CD4-positive, alpha-beta T cell (primary cell): ENCODE measurements at regions not wholly inside any gene's neighbourhood (a gene's known extent, or its start where the extent isn't known, plus 50 kb on each side); places are given as distances from the start of the nearest gene placed in this dataset.

ENCODE experiments used
- ATAC-seq: fragments of 200-7000 bp; cut with Tn5 transposase; one replicate; pipeline ENCODE4 v1.10.0; 2022; ENCODE audit warnings: mild to moderate bottlenecking; ENCODE audit not compliant: poor library complexity
- CTCF ChIA-PET: fragments of 350-600 bp; sonication (Branson Sonifier 250); formaldehyde crosslinking; loops from one replicate; lab custom pipeline; 2021; ENCODE audit warnings: antibody characterized with exemption, inconsistent platforms; lab: Charles Lee
- POLR2A ChIA-PET: fragments of 350-600 bp; sonication (Branson Sonifier 250); formaldehyde crosslinking; loops from one replicate; lab custom pipeline; 2021; ENCODE audit warnings: antibody characterized with exemption, inconsistent platforms; lab: Charles Lee
- DNase-seq, 14 experiments: peaks; one replicate each; pipeline ENCODE4 v3.0.0-alpha.2; 2013 to 2020; ENCODE audit warnings: mixed read lengths in 2 of 14
- H3K27ac ChIP-seq, 2 donors: one replicate each; pipeline versions ENCODE4 v1.5.1 to v1.7.0; 2013; ENCODE audit warnings: low read length in 2 of 2, low read depth in 1 of 2, mild to moderate bottlenecking in 1 of 2
- H3K27me3 ChIP-seq, 2 experiments: 1 replicate in 1 of 2; 2 replicates in 1 of 2; pipeline versions ENCODE4 v1.6.1 to v1.7.0; 2013; ENCODE audit warnings: low read length in 2 of 2, control low read depth in 1 of 2, mild to moderate bottlenecking in 1 of 2, moderate library complexity in 1 of 2; ENCODE audit not compliant: insufficient read depth in 2 of 2, control insufficient read depth in 1 of 2
- H3K36me3 ChIP-seq: one replicate; pipeline ENCODE4 v1.6.1; 2013; ENCODE audit warnings: low read length, control low read depth; ENCODE audit not compliant: insufficient read depth
- H3K4me1 ChIP-seq: one replicate; pipeline ENCODE4 v1.6.1; 2013; ENCODE audit warnings: low read length, control low read depth; ENCODE audit not compliant: insufficient read depth
- H3K4me3 ChIP-seq: one replicate; pipeline ENCODE4 v1.5.1; 2013; ENCODE audit warnings: mild to moderate bottlenecking, low read length, moderate library complexity
- H3K9me3 ChIP-seq, 2 experiments: 1 replicate in 1 of 2; 2 replicates in 1 of 2; pipeline versions ENCODE4 v1.6.1 to v1.7.0; 2013; ENCODE audit warnings: low read length in 2 of 2, mild to moderate bottlenecking in 2 of 2, control low read depth in 1 of 2, moderate library complexity in 1 of 2; ENCODE audit not compliant: control insufficient read depth in 1 of 2, insufficient read depth in 1 of 2
- H3K27ac Mint-ChIP-seq: one replicate; pipeline ENCODE4 v1.8.0; 2020; ENCODE audit warnings: mixed read lengths
- H3K27me3 Mint-ChIP-seq: one replicate; pipeline ENCODE4 v1.8.0; 2021; ENCODE audit warnings: mixed read lengths
- H3K36me3 Mint-ChIP-seq: one replicate; pipeline ENCODE4 v1.8.0; 2021; ENCODE audit warnings: low read depth, mixed read lengths
- H3K4me1 Mint-ChIP-seq: one replicate; pipeline ENCODE4 v1.8.0; 2021; ENCODE audit warnings: low read depth, mixed read lengths
- H3K4me3 Mint-ChIP-seq: one replicate; pipeline ENCODE4 v1.8.0; 2020; ENCODE audit warnings: mild to moderate bottlenecking, mixed read lengths
- H3K9me3 Mint-ChIP-seq: one replicate; pipeline ENCODE4 v1.8.0; 2020; ENCODE audit warnings: mixed read lengths
- intact Hi-C, 2 experiments: fragments of 100-400 bp; cut with DNase I in 1 of 2; cut with micrococcal nuclease in 1 of 2; formaldehyde crosslinking; loops; one replicate each; pipeline versions ENCODE4 v1.15.1 to v1.9.0; 2023 to 2025; cut with DNase I, micrococcal nuclease
- TF ChIP-seq, protein P1 (sequence below): fragments of 200-600 bp; IDR thresholded peaks from one replicate; pipeline ENCODE4 v1.8.0; 2022; ENCODE audit warnings: antibody characterized with exemption, mild to moderate bottlenecking

DNA sequence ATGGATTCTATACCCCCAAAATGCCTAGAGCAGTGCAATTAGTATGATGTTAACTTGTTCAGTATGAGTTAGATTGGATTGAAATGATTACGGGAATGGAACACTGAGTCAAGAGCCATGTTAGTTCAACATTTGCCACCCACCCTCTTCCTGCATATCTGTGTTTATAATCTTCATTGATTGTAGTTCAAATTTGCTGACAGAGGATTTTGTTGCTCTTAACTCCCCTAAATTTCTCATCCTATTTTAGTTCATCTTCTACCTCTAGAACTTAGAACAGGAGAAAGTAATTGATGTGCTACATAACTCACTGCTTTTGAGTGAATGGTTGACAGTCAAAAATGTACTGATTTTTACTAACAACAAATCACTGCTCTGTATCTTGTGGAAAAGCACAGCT, 673.5 kb upstream of the NRXN1 start:
- H3K36me3 ChIP-seq = no peaks in the 10 kb centered on the region
- H3K9me3 Mint-ChIP-seq = peaks cover 3% of the 10 kb centered on the region
- no peak overlapping the region for H3K27ac Mint-ChIP-seq
- no peaks in the 10 kb centered on the region for H3K4me1 Mint-ChIP-seq
- H3K4me3 Mint-ChIP-seq = no peak overlapping the region
- intact Hi-C loops = no loop called here
- H3K4me3 ChIP-seq = no peak overlapping the region
- POLR2A ChIA-PET = no interaction called here
- TF ChIP-seq, protein P1, sequence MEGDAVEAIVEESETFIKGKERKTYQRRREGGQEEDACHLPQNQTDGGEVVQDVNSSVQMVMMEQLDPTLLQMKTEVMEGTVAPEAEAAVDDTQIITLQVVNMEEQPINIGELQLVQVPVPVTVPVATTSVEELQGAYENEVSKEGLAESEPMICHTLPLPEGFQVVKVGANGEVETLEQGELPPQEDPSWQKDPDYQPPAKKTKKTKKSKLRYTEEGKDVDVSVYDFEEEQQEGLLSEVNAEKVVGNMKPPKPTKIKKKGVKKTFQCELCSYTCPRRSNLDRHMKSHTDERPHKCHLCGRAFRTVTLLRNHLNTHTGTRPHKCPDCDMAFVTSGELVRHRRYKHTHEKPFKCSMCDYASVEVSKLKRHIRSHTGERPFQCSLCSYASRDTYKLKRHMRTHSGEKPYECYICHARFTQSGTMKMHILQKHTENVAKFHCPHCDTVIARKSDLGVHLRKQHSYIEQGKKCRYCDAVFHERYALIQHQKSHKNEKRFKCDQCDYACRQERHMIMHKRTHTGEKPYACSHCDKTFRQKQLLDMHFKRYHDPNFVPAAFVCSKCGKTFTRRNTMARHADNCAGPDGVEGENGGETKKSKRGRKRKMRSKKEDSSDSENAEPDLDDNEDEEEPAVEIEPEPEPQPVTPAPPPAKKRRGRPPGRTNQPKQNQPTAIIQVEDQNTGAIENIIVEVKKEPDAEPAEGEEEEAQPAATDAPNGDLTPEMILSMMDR = no peak
- no peaks in the 10 kb centered on the region for H3K4me1 ChIP-seq
- H3K27me3 Mint-ChIP-seq = no peaks in the 10 kb centered on the region
- no peak overlapping the region for H3K27ac ChIP-seq
- DNase-seq (no peak), ATAC-seq (no peak)
- H3K36me3 Mint-ChIP-seq = no peaks in the 10 kb centered on the region
- CTCF ChIA-PET = no interaction called here
- H3K9me3 ChIP-seq = no peaks in the 10 kb centered on the region
- no peaks in the 10 kb centered on the region for H3K27me3 ChIP-seq

DNA sequence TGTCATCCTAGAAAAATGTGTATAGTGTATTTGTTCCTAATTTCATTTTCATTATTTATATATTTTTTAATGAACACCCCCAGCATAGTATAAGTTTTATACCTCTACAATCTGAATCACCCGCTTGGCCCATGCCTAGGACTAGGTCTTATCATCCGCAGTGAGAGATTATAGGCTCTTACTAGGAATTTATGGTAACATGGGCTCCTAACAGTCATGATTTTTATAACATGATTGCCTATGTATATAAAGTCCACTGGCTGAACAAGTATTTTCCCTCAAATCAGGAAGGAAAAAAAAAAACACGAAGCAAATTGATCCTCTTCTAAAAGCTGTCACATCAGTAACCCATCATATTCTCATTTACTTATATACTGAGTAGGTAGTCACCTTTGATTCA, 666.1 kb upstream of the NRXN1 start:
- no peaks in the 10 kb centered on the region for H3K27me3 Mint-ChIP-seq
- H3K4me3 Mint-ChIP-seq = no peak overlapping the region
- H3K9me3 Mint-ChIP-seq = peaks cover 2% of the 10 kb centered on the region
- TF ChIP-seq, protein P1 = no peak
- no peaks in the 10 kb centered on the region for H3K36me3 Mint-ChIP-seq
- Histone ChIP-seq H3K9me3 (peaks cover 0 to 3% of the 10 kb centered on the region in 2 experiments), H3K27ac (no peak overlapping the region), H3K4me3 (no peak overlapping the region), H3K4me1 (no peaks in the 10 kb centered on the region), H3K27me3 (no peaks in the 10 kb centered on the region), H3K36me3 (no peaks in the 10 kb centered on the region)
- no peaks in the 10 kb centered on the region for H3K4me1 Mint-ChIP-seq
- ChIA-PET POLR2A (no interaction called here), CTCF (interaction anchor here (0.8 kb wide), 1 partner anchor 9 kb away, joined by 3 read pairs; no protein-coding TSS in a partner anchor)
- DNase-seq (no peak), ATAC-seq (no peak)
- no peak overlapping the region for H3K27ac Mint-ChIP-seq
- intact Hi-C loops = no loop called here

DNA sequence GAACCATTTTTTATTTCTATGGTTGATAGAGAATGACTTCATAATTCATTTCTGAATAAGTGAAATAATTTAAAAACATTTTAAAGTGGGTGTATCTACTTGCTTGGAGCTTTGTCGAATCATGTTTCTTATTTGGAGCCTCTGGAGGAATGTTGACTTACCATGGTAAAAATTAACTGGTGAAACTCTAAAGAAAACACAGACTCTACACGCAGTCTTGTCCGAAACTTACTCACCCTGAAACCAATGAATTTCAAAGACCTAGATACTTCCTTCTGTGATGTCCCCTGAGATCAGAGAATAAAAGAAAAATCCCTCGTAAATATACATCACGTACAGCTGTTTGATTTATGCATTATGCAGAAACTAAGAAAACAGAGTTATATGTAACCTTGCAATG, 665.2 kb upstream of the NRXN1 start:
- Mint-ChIP-seq H3K4me1 (no peaks in the 10 kb centered on the region), H3K9me3 (peaks cover 3% of the 10 kb centered on the region), H3K27ac (no peak overlapping the region), H3K27me3 (no peaks in the 10 kb centered on the region), H3K36me3 (no peaks in the 10 kb centered on the region), H3K4me3 (no peak overlapping the region)
- no peak overlapping the region for H3K4me3 ChIP-seq
- POLR2A ChIA-PET = no interaction called here
- ATAC-seq (no peak), DNase-seq (no peak)
- peaks cover 0 to 3% of the 10 kb centered on the region in 2 experiments for H3K9me3 ChIP-seq
- no peak overlapping the region for H3K27ac ChIP-seq
- no peaks in the 10 kb centered on the region for H3K4me1 ChIP-seq
- TF ChIP-seq, protein P1 = no peak
- intact Hi-C loops = no loop called here
- no peaks in the 10 kb centered on the region for H3K27me3 ChIP-seq
- CTCF ChIA-PET = no interaction called here
- H3K36me3 ChIP-seq = no peaks in the 10 kb centered on the region
